HL-60 (cell line): ENCODE measurements at regions not wholly inside any gene's neighbourhood (a gene's known extent, or its start where the extent isn't known, plus 50 kb on each side); places are given as distances from the start of the nearest gene placed in this dataset.

ENCODE experiments used
- CTCF ChIP-seq: IDR thresholded peaks from one replicate; pipeline ENCODE4 v1.5.1; 2011; ENCODE audit warnings: low read length, control low read depth, inconsistent platforms; ENCODE audit not compliant: insufficient read depth
- GABPA ChIP-seq: IDR thresholded peaks from 2 replicates; pipeline ENCODE4 v1.6.1; 2012; ENCODE audit warnings: low read depth
- POLR2AphosphoS5 ChIP-seq: IDR thresholded peaks from 2 replicates; pipeline ENCODE4 v1.6.1; 2012; ENCODE audit warnings: low read depth
- REST ChIP-seq: IDR thresholded peaks from 2 replicates; pipeline ENCODE4 v1.6.1; 2012; ENCODE audit warnings: low read depth; ENCODE audit not compliant: insufficient replicate concordance
- SPI1 ChIP-seq: IDR thresholded peaks from 2 replicates; pipeline ENCODE4 v1.6.1; 2012; ENCODE audit warnings: low read depth, mild to moderate bottlenecking, borderline replicate concordance

GRCh38 chr6:68559070-68559469 is 76.0 kb upstream of the ADGRB3 start:
- TF ChIP-seq CTCF, result no peak
- TF ChIP-seq REST, result no peak
- TF ChIP-seq POLR2AphosphoS5, result no peak
- no peak for TF ChIP-seq SPI1
- TF ChIP-seq GABPA, result no peak
